Gastrocnemius medialis (tissue), 4 donors: ENCODE measurements at regions not wholly inside any gene's neighbourhood (a gene's known extent, or its start where the extent isn't known, plus 50 kb on each side); places are given as distances from the start of the nearest gene placed in this dataset.
A peak's percentile ranks its signal among the peaks of the same experiment; 100 is the strongest.

ENCODE experiments used
- ATAC-seq, 2 donors: fragments of 150-250 bp; one replicate each; pipeline ENCODE4 v1.9.1; 2016
- DNase-seq, 2 donors: peaks; one replicate each; pipeline ENCODE4 v3.0.0-alpha.2; 2019
- H3K27ac ChIP-seq, 4 donors: fragments of 200-600 bp; sonication (generic); 1 replicate in 1 of 4; 2 replicates in 3 of 4; pipeline ENCODE4 v1.5.1; 2016 to 2018; ENCODE audit warnings: mild to moderate bottlenecking in 2 of 4, moderate library complexity in 1 of 4
- H3K27me3 ChIP-seq, 3 donors: fragments of 200-600 bp; sonication (generic) in 2 of 3; 1 replicate in 1 of 3; 2 replicates in 2 of 3; pipeline versions ENCODE4 v1.5.1 to v1.6.0; 2016 to 2019; ENCODE audit warnings: mild to moderate bottlenecking in 1 of 3, moderate library complexity in 1 of 3
- H3K36me3 ChIP-seq, 2 donors: fragments of 200-600 bp; sonication (generic) in 1 of 2; one replicate each; pipeline ENCODE4 v1.5.1; 2017 to 2018
- H3K4me1 ChIP-seq, 2 donors: fragments of 200-600 bp; sonication (generic) in 1 of 2; one replicate each; pipeline ENCODE4 v1.5.1; 2016 to 2017; ENCODE audit warnings: mild to moderate bottlenecking in 2 of 2
- H3K4me3 ChIP-seq, 4 donors: fragments of 200-600 bp; sonication (generic) in 3 of 4; 1 replicate in 1 of 4; 2 replicates in 3 of 4; pipeline ENCODE4 v1.5.1; 2016 to 2019; ENCODE audit warnings: mild to moderate bottlenecking in 2 of 4
- H3K9me3 ChIP-seq, 3 donors: fragments of 200-600 bp; sonication (generic) in 2 of 3; 1 replicate in 1 of 3; 2 replicates in 2 of 3; pipeline ENCODE4 v1.5.1; 2016 to 2019
- POLR2A ChIP-seq, 2 donors: fragments of 450-650 bp; IDR thresholded peaks; one replicate each; pipeline ENCODE4 v1.6.1; 2017; ENCODE audit warnings: antibody characterized with exemption in 2 of 2, mild to moderate bottlenecking in 2 of 2, moderate library complexity in 2 of 2
- in situ Hi-C, 4 donors: fragments of 200-750 bp; cut with MboI; loops; one replicate each; pipeline versions ENCODE4 v1.15.0 to v1.8.0; 2017; ENCODE audit warnings: low sequenced_read_pairs in 4 of 4
- intact Hi-C: fragments of 100-400 bp; cut with DNase I; formaldehyde crosslinking; loops from one replicate; pipeline ENCODE4 v1.15.1; 2023; ENCODE audit warnings: low total_unique reads
- TF ChIP-seq, protein P1 (sequence below), 5 experiments: fragments of 450-650 bp in 3 of 5; fragments of 200-600 bp in 2 of 5; sonication (generic) in 2 of 5; IDR thresholded peaks in 4 of 5; conservative IDR thresholded peaks in 1 of 5; 1 replicate in 4 of 5; 2 replicates in 1 of 5; pipeline ENCODE4 v1.5.1; 2016 to 2019; ENCODE audit warnings: antibody characterized with exemption in 5 of 5, mild to moderate bottlenecking in 3 of 5, moderate library complexity in 3 of 5

DNA sequence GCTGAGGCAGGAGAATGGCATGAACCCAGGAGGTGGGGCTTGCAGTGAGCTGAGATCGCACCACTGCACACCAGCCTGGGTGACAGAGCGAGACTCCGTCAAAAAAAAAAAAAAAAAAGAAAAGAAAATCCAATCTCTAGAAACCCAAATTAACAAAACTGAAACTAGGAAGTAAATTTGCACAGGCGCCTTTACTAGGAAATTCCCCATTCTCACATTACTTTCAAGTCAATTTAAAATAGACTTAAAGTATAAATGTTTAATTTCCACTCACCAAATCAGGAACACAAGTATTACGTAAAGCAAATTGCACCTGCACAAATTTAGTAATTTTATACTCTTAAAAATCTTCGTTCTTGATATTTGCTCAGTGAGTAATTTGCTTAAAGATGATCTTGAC is 67.8 kb upstream of the BCAR3 start:
- H3K27ac ChIP-seq: no peak overlapping the region
- H3K9me3 ChIP-seq: no peaks in the 10 kb centered on the region
- H3K27me3 ChIP-seq: no peaks in the 10 kb centered on the region
- ATAC-seq (no peak), DNase-seq (no peak)
- no peak for TF ChIP-seq POLR2A (IDR thresholded peaks at IDR 0.05)
- TF ChIP-seq, protein P1, sequence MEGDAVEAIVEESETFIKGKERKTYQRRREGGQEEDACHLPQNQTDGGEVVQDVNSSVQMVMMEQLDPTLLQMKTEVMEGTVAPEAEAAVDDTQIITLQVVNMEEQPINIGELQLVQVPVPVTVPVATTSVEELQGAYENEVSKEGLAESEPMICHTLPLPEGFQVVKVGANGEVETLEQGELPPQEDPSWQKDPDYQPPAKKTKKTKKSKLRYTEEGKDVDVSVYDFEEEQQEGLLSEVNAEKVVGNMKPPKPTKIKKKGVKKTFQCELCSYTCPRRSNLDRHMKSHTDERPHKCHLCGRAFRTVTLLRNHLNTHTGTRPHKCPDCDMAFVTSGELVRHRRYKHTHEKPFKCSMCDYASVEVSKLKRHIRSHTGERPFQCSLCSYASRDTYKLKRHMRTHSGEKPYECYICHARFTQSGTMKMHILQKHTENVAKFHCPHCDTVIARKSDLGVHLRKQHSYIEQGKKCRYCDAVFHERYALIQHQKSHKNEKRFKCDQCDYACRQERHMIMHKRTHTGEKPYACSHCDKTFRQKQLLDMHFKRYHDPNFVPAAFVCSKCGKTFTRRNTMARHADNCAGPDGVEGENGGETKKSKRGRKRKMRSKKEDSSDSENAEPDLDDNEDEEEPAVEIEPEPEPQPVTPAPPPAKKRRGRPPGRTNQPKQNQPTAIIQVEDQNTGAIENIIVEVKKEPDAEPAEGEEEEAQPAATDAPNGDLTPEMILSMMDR (IDR thresholded peaks at IDR 0.05 in 4 of 5, conservative IDR thresholded peaks at IDR 0.05 in 1 of 5): no peak
- intact Hi-C loops (no loop called here), in situ Hi-C loops (no loop called here)
- H3K36me3 ChIP-seq: no peaks in the 10 kb centered on the region
- H3K4me3 ChIP-seq: no peak overlapping the region
- H3K4me1 ChIP-seq: peaks cover 26 to 36% of the 10 kb centered on the region in 2 donors

DNA sequence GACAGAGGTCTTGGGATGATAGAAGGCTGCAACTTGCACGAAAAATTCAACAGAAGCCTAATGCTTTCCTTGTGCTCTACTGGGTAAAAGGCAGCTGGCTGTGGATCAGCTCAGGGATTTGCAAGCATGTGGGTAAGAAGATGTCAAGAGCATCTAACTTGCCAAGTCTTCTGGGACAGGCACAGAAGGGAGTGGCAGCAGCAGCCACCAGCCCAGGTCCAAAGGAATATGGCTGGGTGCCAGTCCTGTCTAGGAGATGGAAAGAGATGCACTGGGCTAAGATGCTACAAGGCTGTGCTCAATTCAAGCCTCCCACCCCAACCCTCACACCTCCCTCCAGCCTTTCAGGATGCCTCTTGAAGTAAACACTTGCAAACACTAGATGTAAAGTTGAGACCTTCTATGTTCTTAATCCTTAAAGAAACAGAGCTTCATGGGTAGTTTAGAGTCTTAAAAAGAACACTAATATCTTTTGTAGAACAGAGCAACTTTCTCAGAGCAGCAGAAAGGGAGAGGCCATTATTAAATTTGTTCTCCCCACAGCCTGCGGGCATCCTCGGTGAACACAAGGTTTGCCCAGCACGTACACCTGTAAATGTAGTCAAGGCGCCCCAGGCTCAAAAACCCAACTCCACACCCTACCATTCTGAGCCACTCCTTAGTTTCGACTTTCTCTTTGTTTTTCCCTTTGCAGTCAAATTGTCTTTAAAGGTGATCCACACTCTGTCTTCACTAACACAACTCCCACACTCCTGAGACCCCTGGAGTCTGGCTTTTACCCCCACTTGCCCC is 64.6 kb upstream of the BCAR3 start:
- Histone ChIP-seq H3K4me3 (no peak overlapping the region), H3K36me3 (no peaks in the 10 kb centered on the region), H3K27ac (no peak overlapping the region), H3K27me3 (no peaks in the 10 kb centered on the region), H3K9me3 (no peaks in the 10 kb centered on the region), H3K4me1 (peaks cover 8 to 13% of the 10 kb centered on the region in 2 donors)
- TF ChIP-seq POLR2A (IDR thresholded peaks at IDR 0.05): no peak
- TF ChIP-seq, protein P1 (IDR thresholded peaks at IDR 0.05 in 4 of 5, conservative IDR thresholded peaks at IDR 0.05 in 1 of 5): no peak
- ATAC-seq (no peak), DNase-seq (no peak)
- intact Hi-C loops: no loop called here
- in situ Hi-C loops: no loop called here

DNA sequence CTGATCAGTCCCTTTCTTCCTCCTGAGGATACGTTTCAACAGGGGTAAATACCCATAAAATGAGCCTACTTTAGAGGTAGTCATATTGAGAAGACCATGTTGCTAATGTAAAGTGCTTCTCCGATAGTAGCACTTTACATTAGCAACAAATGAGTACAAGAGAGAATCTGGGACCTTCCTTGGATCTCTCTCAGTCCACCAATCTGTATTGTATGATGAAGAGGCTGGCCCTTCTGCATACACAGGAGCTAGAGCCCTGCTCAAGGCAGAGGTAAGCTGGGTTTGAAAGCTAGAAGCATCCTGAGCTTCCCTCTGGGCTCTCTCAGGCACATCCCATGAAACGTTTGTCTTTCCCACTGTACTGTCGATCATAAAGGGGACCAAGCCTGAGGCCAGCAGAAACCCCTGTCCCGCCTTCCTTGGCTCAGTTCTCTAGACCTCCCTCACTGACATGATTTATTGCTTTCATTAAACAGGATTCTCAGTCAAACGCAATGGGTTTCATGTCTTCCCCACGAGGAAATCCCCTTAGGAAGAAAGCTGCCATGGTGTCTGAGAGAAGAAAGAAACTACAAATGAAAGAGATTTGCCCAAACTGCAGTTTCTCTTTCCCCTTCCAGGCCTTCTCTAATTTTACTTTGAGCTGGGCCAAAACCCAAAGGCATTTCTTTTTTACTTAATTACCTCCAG is 62.8 kb upstream of the BCAR3 start:
- no peak for DNase-seq
- intact Hi-C loops (no loop called here), in situ Hi-C loops (no loop called here)
- peaks cover 9% of the 10 kb centered on the region in 2 donors for H3K4me1 ChIP-seq
- no peaks in the 10 kb centered on the region for H3K36me3 ChIP-seq
- TF ChIP-seq POLR2A (IDR thresholded peaks at IDR 0.05): no peak
- TF ChIP-seq, protein P1 (IDR thresholded peaks at IDR 0.05 in 4 of 5, conservative IDR thresholded peaks at IDR 0.05 in 1 of 5): no peak
- H3K9me3 ChIP-seq: no peaks in the 10 kb centered on the region
- ATAC-seq: no peak
- H3K27me3 ChIP-seq: no peaks in the 10 kb centered on the region
- H3K4me3 ChIP-seq: no peak overlapping the region
- no peak overlapping the region for H3K27ac ChIP-seq

DNA sequence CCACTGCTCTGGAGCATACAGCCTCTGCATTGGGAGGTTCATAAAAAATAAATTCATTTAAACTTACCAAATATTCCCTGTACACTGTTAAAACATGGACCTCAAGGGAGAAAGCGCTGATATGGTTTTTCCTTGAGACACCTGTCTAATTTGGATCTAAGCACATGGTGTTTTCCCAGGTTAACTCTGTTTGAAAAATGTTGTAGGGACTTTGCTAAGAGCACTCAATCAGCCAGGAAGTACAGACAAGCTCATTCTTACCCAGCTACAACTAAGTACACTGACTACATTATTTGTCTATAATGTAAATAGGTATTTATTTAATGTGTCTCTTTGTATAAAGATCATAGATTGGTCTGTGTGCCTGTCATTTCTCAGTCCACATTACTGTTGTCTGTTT is 61.8 kb upstream of the BCAR3 start:
- no peak for ATAC-seq

DNA sequence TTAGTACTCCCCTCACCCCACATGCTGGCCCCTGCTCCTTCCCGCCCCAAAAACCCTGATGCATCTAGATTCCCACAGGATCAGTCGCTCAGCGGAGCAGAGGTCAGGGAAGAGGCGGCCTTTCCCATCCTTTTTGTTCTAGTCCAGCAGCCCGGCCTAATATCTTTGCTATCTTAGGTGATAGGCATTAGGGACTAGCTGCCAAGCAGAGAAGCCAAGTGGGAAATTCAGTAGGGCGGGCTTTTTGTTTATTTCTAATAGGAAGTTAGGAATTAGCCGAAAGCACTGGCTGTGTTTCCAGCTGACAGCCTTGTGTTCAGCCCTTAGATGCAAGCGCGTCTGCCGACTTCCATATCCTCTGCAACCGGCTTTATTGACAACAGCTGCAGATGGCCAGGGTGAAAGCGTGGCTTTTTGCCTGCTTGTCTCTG is 59.0 kb upstream of the BCAR3 start:
- Histone ChIP-seq H3K27me3 (no peaks in the 10 kb centered on the region), H3K4me1 (peaks cover 14 to 17% of the 10 kb centered on the region in 2 donors), H3K9me3 (no peaks in the 10 kb centered on the region), H3K36me3 (no peaks in the 10 kb centered on the region), H3K4me3 (no peak overlapping the region), H3K27ac (peak overlapping the region in 1 of 4 donors; percentile 39)
- in situ Hi-C loops (no loop called here), intact Hi-C loops (no loop called here)
- TF ChIP-seq, protein P1 (IDR thresholded peaks at IDR 0.05 in 4 of 5, conservative IDR thresholded peaks at IDR 0.05 in 1 of 5): no peak
- TF ChIP-seq POLR2A (IDR thresholded peaks at IDR 0.05): no peak
- ATAC-seq (peak in 1 of 2 donors; percentile 33), DNase-seq (no peak)

More for the DNA sequence above, 61.8 kb upstream of the BCAR3 start:
- TF ChIP-seq POLR2A (IDR thresholded peaks at IDR 0.05): no peak
- Histone ChIP-seq H3K4me1 (peaks cover 12 to 17% of the 10 kb centered on the region in 2 donors), H3K4me3 (no peak overlapping the region), H3K27ac (no peak overlapping the region), H3K36me3 (no peaks in the 10 kb centered on the region), H3K9me3 (no peaks in the 10 kb centered on the region), H3K27me3 (no peaks in the 10 kb centered on the region)
- intact Hi-C loops (no loop called here), in situ Hi-C loops (no loop called here)
- DNase-seq: no peak
